ENCODE measurements at regions not wholly inside any gene's neighbourhood (a gene's known extent, or its start where the extent isn't known, plus 50 kb on each side); places are given as distances from the start of the nearest gene placed in this dataset.

DNA sequence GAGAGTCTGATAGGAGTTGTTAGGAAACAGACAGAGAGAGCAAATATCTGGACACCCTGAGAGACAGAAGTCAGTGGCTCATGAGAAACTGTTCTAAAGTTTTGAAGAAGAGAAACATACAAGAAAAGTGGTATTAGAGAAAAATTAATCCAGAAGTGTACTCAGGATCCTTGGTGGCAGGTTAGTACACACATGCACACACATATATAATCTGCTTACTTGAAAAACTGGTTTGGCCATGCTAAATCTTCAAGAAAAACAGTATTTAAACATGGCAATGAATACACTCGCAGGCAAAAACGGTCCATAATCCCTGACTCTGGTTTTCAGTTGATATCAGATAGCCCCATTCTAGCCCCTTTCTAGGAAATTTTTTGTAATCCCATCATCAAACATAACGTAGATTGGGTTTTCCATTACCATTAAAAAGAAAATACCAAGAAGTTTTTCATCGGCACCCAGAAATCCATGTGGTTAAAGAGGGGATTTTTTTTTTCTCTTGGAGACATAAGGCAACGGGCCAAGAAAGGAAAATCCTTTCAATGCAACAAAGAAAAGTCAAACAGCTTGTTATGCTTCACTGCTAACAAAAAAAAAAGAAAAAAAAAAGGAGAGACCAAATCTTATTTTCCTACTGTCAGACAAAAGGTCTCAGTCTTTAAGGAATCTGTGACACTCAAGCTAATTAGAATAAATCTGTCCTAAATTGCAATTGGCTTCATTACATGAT, 178.0 kb upstream of the MIR17HG start (continued):
- TF ChIP-seq, protein P1, sequence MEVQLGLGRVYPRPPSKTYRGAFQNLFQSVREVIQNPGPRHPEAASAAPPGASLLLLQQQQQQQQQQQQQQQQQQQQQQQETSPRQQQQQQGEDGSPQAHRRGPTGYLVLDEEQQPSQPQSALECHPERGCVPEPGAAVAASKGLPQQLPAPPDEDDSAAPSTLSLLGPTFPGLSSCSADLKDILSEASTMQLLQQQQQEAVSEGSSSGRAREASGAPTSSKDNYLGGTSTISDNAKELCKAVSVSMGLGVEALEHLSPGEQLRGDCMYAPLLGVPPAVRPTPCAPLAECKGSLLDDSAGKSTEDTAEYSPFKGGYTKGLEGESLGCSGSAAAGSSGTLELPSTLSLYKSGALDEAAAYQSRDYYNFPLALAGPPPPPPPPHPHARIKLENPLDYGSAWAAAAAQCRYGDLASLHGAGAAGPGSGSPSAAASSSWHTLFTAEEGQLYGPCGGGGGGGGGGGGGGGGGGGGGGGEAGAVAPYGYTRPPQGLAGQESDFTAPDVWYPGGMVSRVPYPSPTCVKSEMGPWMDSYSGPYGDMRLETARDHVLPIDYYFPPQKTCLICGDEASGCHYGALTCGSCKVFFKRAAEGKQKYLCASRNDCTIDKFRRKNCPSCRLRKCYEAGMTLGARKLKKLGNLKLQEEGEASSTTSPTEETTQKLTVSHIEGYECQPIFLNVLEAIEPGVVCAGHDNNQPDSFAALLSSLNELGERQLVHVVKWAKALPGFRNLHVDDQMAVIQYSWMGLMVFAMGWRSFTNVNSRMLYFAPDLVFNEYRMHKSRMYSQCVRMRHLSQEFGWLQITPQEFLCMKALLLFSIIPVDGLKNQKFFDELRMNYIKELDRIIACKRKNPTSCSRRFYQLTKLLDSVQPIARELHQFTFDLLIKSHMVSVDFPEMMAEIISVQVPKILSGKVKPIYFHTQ (CRISPR knock-in tag; IDR thresholded peaks at IDR 0.05) = no peak
- TF ChIP-seq ZNF317 (CRISPR knock-in tag; IDR thresholded peaks at IDR 0.05; ENCODE audit: borderline replicate concordance, low read depth) (no peak), GABPB1 (CRISPR knock-in tag; IDR thresholded peaks at IDR 0.05) (no peak), FOXP1 (CRISPR knock-in tag; IDR thresholded peaks at IDR 0.05; ENCODE audit: borderline replicate concordance) (no peak), PRRX2 (CRISPR knock-in tag; IDR thresholded peaks at IDR 0.05) (no peak)
- TF ChIP-seq, protein P2, sequence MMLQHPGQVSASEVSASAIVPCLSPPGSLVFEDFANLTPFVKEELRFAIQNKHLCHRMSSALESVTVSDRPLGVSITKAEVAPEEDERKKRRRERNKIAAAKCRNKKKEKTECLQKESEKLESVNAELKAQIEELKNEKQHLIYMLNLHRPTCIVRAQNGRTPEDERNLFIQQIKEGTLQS (CRISPR knock-in tag; conservative IDR thresholded peaks at IDR 0.05) = no peak
- TF ChIP-seq, protein P3, sequence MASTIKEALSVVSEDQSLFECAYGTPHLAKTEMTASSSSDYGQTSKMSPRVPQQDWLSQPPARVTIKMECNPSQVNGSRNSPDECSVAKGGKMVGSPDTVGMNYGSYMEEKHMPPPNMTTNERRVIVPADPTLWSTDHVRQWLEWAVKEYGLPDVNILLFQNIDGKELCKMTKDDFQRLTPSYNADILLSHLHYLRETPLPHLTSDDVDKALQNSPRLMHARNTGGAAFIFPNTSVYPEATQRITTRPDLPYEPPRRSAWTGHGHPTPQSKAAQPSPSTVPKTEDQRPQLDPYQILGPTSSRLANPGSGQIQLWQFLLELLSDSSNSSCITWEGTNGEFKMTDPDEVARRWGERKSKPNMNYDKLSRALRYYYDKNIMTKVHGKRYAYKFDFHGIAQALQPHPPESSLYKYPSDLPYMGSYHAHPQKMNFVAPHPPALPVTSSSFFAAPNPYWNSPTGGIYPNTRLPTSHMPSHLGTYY (CRISPR knock-in tag; IDR thresholded peaks at IDR 0.05) = no peak

DNA sequence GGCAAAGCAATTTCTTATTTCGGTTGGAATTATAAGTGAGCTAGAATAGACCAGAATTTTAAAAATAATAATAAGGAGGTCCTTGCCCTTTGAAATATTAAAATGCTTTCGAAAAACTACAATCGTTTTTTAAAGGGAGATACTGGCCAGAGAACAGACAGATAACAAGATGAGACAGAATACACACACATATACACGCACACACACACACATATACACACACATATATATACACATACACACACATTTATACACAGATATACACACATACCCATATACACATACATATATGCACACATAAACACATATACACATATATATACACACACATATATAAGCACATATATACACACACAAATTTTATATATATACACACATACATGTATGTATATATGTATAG, 175.3 kb upstream of the MIR17HG start:
- POLR2A ChIA-PET = no interaction called here
- CTCF ChIA-PET = no interaction called here

More for the DNA sequence above, 175.3 kb upstream of the MIR17HG start:
- DNase-seq (ENCODE audit: low spot score) (no peak), ATAC-seq (no peak)
- Mint-ChIP-seq H3K4me1 (peaks cover 12% of the 10 kb centered on the region), H3K27me3 (ENCODE audit: low read depth) (peaks cover 29% of the 10 kb centered on the region), H3K36me3 (no peaks in the 10 kb centered on the region), H3K9me3 (no peaks in the 10 kb centered on the region), H3K4me3 (no peak overlapping the region), H3K27ac (no peak overlapping the region)
- no peak for TF ChIP-seq SMAD3 (CRISPR knock-in tag; IDR thresholded peaks at IDR 0.05; ENCODE audit: borderline replicate concordance)
- no peak for TF ChIP-seq NFATC4 (CRISPR knock-in tag; IDR thresholded peaks at IDR 0.05)
- TF ChIP-seq, protein P4, sequence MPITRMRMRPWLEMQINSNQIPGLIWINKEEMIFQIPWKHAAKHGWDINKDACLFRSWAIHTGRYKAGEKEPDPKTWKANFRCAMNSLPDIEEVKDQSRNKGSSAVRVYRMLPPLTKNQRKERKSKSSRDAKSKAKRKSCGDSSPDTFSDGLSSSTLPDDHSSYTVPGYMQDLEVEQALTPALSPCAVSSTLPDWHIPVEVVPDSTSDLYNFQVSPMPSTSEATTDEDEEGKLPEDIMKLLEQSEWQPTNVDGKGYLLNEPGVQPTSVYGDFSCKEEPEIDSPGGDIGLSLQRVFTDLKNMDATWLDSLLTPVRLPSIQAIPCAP (CRISPR knock-in tag; IDR thresholded peaks at IDR 0.05) = no peak
- no peak for TF ChIP-seq ZNF232 (CRISPR knock-in tag; IDR thresholded peaks at IDR 0.05)
- TF ChIP-seq JUN (CRISPR knock-in tag; IDR thresholded peaks at IDR 0.05) = no peak
- no peak for TF ChIP-seq ZNF423 (CRISPR knock-in tag; IDR thresholded peaks at IDR 0.05)
- TF ChIP-seq, protein P5, sequence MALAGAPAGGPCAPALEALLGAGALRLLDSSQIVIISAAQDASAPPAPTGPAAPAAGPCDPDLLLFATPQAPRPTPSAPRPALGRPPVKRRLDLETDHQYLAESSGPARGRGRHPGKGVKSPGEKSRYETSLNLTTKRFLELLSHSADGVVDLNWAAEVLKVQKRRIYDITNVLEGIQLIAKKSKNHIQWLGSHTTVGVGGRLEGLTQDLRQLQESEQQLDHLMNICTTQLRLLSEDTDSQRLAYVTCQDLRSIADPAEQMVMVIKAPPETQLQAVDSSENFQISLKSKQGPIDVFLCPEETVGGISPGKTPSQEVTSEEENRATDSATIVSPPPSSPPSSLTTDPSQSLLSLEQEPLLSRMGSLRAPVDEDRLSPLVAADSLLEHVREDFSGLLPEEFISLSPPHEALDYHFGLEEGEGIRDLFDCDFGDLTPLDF (CRISPR knock-in tag; IDR thresholded peaks at IDR 0.05) = no peak
- TF ChIP-seq, protein P6, sequence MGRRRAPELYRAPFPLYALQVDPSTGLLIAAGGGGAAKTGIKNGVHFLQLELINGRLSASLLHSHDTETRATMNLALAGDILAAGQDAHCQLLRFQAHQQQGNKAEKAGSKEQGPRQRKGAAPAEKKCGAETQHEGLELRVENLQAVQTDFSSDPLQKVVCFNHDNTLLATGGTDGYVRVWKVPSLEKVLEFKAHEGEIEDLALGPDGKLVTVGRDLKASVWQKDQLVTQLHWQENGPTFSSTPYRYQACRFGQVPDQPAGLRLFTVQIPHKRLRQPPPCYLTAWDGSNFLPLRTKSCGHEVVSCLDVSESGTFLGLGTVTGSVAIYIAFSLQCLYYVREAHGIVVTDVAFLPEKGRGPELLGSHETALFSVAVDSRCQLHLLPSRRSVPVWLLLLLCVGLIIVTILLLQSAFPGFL (CRISPR knock-in tag; IDR thresholded peaks at IDR 0.05; ENCODE audit: borderline replicate concordance) = no peak
- TF ChIP-seq, protein P7, sequence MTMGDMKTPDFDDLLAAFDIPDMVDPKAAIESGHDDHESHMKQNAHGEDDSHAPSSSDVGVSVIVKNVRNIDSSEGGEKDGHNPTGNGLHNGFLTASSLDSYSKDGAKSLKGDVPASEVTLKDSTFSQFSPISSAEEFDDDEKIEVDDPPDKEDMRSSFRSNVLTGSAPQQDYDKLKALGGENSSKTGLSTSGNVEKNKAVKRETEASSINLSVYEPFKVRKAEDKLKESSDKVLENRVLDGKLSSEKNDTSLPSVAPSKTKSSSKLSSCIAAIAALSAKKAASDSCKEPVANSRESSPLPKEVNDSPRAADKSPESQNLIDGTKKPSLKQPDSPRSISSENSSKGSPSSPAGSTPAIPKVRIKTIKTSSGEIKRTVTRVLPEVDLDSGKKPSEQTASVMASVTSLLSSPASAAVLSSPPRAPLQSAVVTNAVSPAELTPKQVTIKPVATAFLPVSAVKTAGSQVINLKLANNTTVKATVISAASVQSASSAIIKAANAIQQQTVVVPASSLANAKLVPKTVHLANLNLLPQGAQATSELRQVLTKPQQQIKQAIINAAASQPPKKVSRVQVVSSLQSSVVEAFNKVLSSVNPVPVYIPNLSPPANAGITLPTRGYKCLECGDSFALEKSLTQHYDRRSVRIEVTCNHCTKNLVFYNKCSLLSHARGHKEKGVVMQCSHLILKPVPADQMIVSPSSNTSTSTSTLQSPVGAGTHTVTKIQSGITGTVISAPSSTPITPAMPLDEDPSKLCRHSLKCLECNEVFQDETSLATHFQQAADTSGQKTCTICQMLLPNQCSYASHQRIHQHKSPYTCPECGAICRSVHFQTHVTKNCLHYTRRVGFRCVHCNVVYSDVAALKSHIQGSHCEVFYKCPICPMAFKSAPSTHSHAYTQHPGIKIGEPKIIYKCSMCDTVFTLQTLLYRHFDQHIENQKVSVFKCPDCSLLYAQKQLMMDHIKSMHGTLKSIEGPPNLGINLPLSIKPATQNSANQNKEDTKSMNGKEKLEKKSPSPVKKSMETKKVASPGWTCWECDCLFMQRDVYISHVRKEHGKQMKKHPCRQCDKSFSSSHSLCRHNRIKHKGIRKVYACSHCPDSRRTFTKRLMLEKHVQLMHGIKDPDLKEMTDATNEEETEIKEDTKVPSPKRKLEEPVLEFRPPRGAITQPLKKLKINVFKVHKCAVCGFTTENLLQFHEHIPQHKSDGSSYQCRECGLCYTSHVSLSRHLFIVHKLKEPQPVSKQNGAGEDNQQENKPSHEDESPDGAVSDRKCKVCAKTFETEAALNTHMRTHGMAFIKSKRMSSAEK (CRISPR knock-in tag; IDR thresholded peaks at IDR 0.05; ENCODE audit: borderline replicate concordance) = no peak
- TF ChIP-seq SP1 (CRISPR knock-in tag; conservative IDR thresholded peaks at IDR 0.05) = no peak
